ENCODE measurements at regions not wholly inside any gene's neighbourhood (a gene's known extent, or its start where the extent isn't known, plus 50 kb on each side); places are given as distances from the start of the nearest gene placed in this dataset.

GRCh38 chr2:102078773-102079172, 63.8 kb upstream of the IL1R1 start:
- TF ChIP-seq CTCF (IDR thresholded peaks at IDR 0.05): no peak
- TF ChIP-seq EZH2 (IDR thresholded peaks at IDR 0.05; ENCODE audit: borderline replicate concordance, insufficient read depth, low read depth, low read length, poor library complexity, severe bottlenecking): no peak
